GM12892 (cell line): ENCODE measurements at regions not wholly inside any gene's neighbourhood (a gene's known extent, or its start where the extent isn't known, plus 50 kb on each side); places are given as distances from the start of the nearest gene placed in this dataset.

Experiments
- POLR2A ChIP-seq: IDR thresholded peaks from 2 replicates; pipeline ENCODE4 v1.6.1; 2011; ENCODE audit warnings: low read depth, low read length, control low read depth
- POLR2AphosphoS5 ChIP-seq: IDR thresholded peaks from 2 replicates; pipeline ENCODE4 v1.6.1; 2011; ENCODE audit warnings: low read depth, low read length, control low read depth
- TAF1 ChIP-seq: IDR thresholded peaks from 2 replicates; pipeline ENCODE4 v1.6.1; 2011; ENCODE audit warnings: low read depth, mild to moderate bottlenecking, control low read depth, low read length, borderline replicate concordance

DNA sequence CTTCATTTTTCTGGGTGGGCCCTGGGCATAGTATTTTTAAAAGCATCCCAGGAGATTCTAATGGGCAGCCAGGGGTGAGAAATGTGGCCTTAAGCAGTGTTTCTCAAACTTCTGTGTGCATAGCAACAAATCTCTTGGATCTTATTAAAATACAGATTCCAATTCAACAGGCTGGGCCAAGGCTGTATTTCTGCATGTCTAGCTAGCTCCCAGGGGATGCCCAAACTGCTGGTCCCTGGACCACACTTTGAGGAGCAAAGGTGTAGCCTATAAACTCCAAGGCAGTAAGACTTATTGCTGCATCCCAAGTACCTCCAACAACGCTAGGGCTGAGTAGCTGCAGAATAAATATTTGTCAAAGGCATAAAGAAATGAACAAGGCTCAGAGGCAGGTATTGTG lies 292.9 kb upstream of the ZMIZ1 start:
- TF ChIP-seq POLR2AphosphoS5 (no peak), POLR2A (no peak), TAF1 (no peak)
